ENCODE measurements at regions not wholly inside any gene's neighbourhood (a gene's known extent, or its start where the extent isn't known, plus 50 kb on each side); places are given as distances from the start of the nearest gene placed in this dataset.

- TF ChIP-seq REST (IDR thresholded peaks at IDR 0.05; ENCODE audit: borderline replicate concordance) = no peak
- TF ChIP-seq CTCF (IDR thresholded peaks at IDR 0.05; ENCODE audit: poor library complexity, severe bottlenecking) = no peak
- no peak for TF ChIP-seq POLR2AphosphoS5 (IDR thresholded peaks at IDR 0.05)
- TF ChIP-seq RAD21 (conservative IDR thresholded peaks at IDR 0.05) = no peak
- no peak for TF ChIP-seq EP300 (conservative IDR thresholded peaks at IDR 0.05; ENCODE audit: poor library complexity, severe bottlenecking)
- TF ChIP-seq EZH2 (IDR thresholded peaks at IDR 0.05; ENCODE audit: borderline replicate concordance, insufficient read depth, low read length, poor library complexity, severe bottlenecking) = no peak
- TF ChIP-seq MXI1 (conservative IDR thresholded peaks at IDR 0.05; ENCODE audit: poor library complexity, severe bottlenecking) = no peak
- TF ChIP-seq SMC3 (conservative IDR thresholded peaks at IDR 0.05; ENCODE audit: poor library complexity) = no peak
- no peak for TF ChIP-seq TAF1 (IDR thresholded peaks at IDR 0.05; ENCODE audit: low read depth)
Measured at GRCh38 chr5:74259572-74259971, 381.0 kb downstream of the ENC1 start.
